ENCODE measurements at regions not wholly inside any gene's neighbourhood (a gene's known extent, or its start where the extent isn't known, plus 50 kb on each side); places are given as distances from the start of the nearest gene placed in this dataset.

DNA sequence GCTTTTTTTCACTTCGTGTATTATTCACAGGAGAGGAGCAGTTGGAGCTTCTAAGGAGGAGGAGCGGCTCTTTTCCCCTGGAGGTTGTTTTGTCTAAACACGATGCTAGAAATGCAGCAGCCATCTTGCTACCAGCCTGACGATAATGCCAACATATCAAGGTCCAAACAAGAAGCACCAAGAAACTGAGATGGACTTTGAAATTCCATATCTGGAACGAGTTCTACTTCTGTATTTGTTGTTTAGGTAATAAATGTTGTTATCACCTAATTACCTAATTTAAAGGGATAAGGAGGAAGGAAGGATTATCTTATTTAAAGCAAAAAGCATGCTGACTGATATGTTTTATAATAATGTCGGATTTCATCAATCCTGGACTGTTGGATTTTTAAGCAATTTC lies 174.4 kb upstream of the TMPO start:
- Histone ChIP-seq H3F3A (ENCODE audit: insufficient read depth, low read length) (no peaks in the 10 kb centered on the region), H2AFZ (ENCODE audit: low read length) (no peak overlapping the region), H3K79me2 (ENCODE audit: low read length) (no peaks in the 10 kb centered on the region), H3K9me3 (replicated peaks; ENCODE audit: insufficient read depth, low read length) (no peaks in the 10 kb centered on the region), H3K4me1 (ENCODE audit: low read length) (peaks cover 19% of the 10 kb centered on the region), H3K36me3 (replicated peaks; ENCODE audit: insufficient read depth, low read length) (no peaks in the 10 kb centered on the region), H3K9ac (ENCODE audit: low read length) (no peak overlapping the region), H3K9me2 (replicated peaks; ENCODE audit: insufficient read depth, low read length) (no peaks in the 10 kb centered on the region), H3K4me2 (ENCODE audit: low read depth, low read length) (no peak overlapping the region), H3K27me3 (replicated peaks; ENCODE audit: insufficient read depth, low read length) (no peaks in the 10 kb centered on the region), H3K4me3 (ENCODE audit: low read length) (no peak overlapping the region), H3K27ac (ENCODE audit: low read length) (no peak overlapping the region), H4K20me1 (ENCODE audit: insufficient read depth, low read length) (no peaks in the 10 kb centered on the region)
- DNase-seq = no peak
- no peak for TF ChIP-seq EZH2phosphoT487 (IDR thresholded peaks at IDR 0.05; ENCODE audit: low read length)
- TF ChIP-seq, protein P1, sequence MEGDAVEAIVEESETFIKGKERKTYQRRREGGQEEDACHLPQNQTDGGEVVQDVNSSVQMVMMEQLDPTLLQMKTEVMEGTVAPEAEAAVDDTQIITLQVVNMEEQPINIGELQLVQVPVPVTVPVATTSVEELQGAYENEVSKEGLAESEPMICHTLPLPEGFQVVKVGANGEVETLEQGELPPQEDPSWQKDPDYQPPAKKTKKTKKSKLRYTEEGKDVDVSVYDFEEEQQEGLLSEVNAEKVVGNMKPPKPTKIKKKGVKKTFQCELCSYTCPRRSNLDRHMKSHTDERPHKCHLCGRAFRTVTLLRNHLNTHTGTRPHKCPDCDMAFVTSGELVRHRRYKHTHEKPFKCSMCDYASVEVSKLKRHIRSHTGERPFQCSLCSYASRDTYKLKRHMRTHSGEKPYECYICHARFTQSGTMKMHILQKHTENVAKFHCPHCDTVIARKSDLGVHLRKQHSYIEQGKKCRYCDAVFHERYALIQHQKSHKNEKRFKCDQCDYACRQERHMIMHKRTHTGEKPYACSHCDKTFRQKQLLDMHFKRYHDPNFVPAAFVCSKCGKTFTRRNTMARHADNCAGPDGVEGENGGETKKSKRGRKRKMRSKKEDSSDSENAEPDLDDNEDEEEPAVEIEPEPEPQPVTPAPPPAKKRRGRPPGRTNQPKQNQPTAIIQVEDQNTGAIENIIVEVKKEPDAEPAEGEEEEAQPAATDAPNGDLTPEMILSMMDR (IDR thresholded peaks at IDR 0.05; ENCODE audit: low read length) = no peak
- no peak for TF ChIP-seq EZH2 (optimal IDR thresholded peaks at IDR 0.05; ENCODE audit: low read depth, low read length)

DNA sequence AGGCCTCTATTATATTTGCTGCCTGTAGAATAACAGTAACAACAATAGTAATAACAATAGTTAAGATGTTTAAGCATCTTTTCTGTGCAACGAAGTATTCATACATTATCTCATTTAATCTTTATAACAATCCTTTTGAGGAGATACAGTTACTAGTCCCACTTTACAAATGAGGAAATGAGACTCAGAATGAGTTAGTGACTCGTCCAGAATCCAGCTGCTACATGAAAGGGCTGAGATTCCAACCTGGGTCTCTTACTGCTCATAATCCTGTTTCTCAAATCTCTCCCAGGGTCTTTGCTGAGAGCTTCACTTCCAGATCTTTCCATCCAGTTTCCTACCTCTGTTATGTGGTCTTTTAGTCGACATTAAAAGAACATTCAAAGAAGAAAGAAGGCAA lies 173.7 kb upstream of the TMPO start:
- no peaks in the 10 kb centered on the region for H3K79me2 ChIP-seq (ENCODE audit: low read length)
- no peaks in the 10 kb centered on the region for H3F3A ChIP-seq (ENCODE audit: insufficient read depth, low read length)
- no peak overlapping the region for H2AFZ ChIP-seq (ENCODE audit: low read length)
- H3K4me1 ChIP-seq (ENCODE audit: low read length) = peaks cover 19% of the 10 kb centered on the region
- no peak for TF ChIP-seq EZH2 (optimal IDR thresholded peaks at IDR 0.05; ENCODE audit: low read depth, low read length)
- no peak for TF ChIP-seq EZH2phosphoT487 (IDR thresholded peaks at IDR 0.05; ENCODE audit: low read length)
- TF ChIP-seq, protein P1 (IDR thresholded peaks at IDR 0.05; ENCODE audit: low read length) = no peak
- no peak overlapping the region for H3K4me2 ChIP-seq (ENCODE audit: low read depth, low read length)
- H3K36me3 ChIP-seq (replicated peaks; ENCODE audit: insufficient read depth, low read length) = no peaks in the 10 kb centered on the region
- H3K9me2 ChIP-seq (replicated peaks; ENCODE audit: insufficient read depth, low read length) = no peaks in the 10 kb centered on the region
- H3K9me3 ChIP-seq (replicated peaks; ENCODE audit: insufficient read depth, low read length) = no peaks in the 10 kb centered on the region
- H3K9ac ChIP-seq (ENCODE audit: low read length) = no peak overlapping the region
- DNase-seq = no peak
- no peaks in the 10 kb centered on the region for H4K20me1 ChIP-seq (ENCODE audit: insufficient read depth, low read length)
- H3K27me3 ChIP-seq (replicated peaks; ENCODE audit: insufficient read depth, low read length) = no peaks in the 10 kb centered on the region
- H3K27ac ChIP-seq (ENCODE audit: low read length) = no peak overlapping the region
- no peak overlapping the region for H3K4me3 ChIP-seq (ENCODE audit: low read length)

DNA sequence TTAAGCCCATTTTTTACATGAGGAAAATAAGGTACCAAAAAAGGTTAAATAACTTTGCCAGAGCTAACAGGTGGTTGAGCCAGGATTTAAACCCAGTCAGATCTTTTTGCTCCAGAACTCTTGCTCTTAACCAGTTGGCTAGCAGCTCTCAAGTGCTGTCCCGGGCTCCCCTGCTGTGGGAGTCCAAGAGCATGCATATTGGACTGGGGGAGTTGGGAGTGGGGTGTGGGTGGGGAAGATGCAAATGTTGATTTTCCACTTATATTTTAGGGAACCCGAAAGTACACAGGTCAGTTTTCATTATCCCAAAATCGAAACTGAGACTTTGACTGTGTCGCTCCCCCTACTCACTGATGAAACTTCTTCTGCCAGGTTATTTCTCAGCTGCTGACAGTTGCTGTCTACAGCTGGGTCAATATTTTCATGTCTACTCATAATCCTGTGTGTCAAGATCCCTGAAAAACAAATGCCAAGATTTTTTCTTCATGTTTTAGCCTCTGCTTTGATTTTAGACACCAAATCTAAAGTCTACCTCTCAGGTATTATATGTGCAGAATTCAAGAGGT lies 172.3 kb upstream of the TMPO start:
- Histone ChIP-seq H3K4me3 (ENCODE audit: low read length) (no peak overlapping the region), H3K9ac (ENCODE audit: low read length) (no peak overlapping the region), H3K27ac (ENCODE audit: low read length) (no peak overlapping the region), H3K79me2 (ENCODE audit: low read length) (no peaks in the 10 kb centered on the region), H3K27me3 (replicated peaks; ENCODE audit: insufficient read depth, low read length) (no peaks in the 10 kb centered on the region), H3K4me1 (ENCODE audit: low read length) (peaks cover 19% of the 10 kb centered on the region), H3K9me3 (replicated peaks; ENCODE audit: insufficient read depth, low read length) (no peaks in the 10 kb centered on the region), H3K9me2 (replicated peaks; ENCODE audit: insufficient read depth, low read length) (no peaks in the 10 kb centered on the region), H3K4me2 (ENCODE audit: low read depth, low read length) (peak overlapping the region; percentile 37; the same call in 1 of the 2 replicates), H2AFZ (ENCODE audit: low read length) (no peak overlapping the region), H3K36me3 (replicated peaks; ENCODE audit: insufficient read depth, low read length) (no peaks in the 10 kb centered on the region), H4K20me1 (ENCODE audit: insufficient read depth, low read length) (no peaks in the 10 kb centered on the region), H3F3A (ENCODE audit: insufficient read depth, low read length) (no peaks in the 10 kb centered on the region)
- DNase-seq = peak; percentile 53
- no peak for TF ChIP-seq EZH2phosphoT487 (IDR thresholded peaks at IDR 0.05; ENCODE audit: low read length)
- TF ChIP-seq, protein P1 (IDR thresholded peaks at IDR 0.05; ENCODE audit: low read length) = no peak
- TF ChIP-seq EZH2 (optimal IDR thresholded peaks at IDR 0.05; ENCODE audit: low read depth, low read length) = no peak
